BJ (cell line): ENCODE measurements at regions not wholly inside any gene's neighbourhood (a gene's known extent, or its start where the extent isn't known, plus 50 kb on each side); places are given as distances from the start of the nearest gene placed in this dataset.

Experiments
- CTCF ChIA-PET: fragments of 350-600 bp; formaldehyde crosslinking; extraction: SDS; loops from one replicate; lab custom pipeline; 2021; ENCODE audit warnings: antibody characterized with exemption, inconsistent platforms; lab: Yijun Ruan, JAX
- POLR2A ChIA-PET: fragments of 300-600 bp; sonication (Branson Sonifier 250); formaldehyde crosslinking; extraction: SDS; loops from one replicate; lab custom pipeline; 2021; ENCODE audit warnings: antibody characterized with exemption; lab: Charles Lee
- DNase-seq: peaks from one replicate; pipeline ENCODE4 v3.0.0-alpha.2; 2011; ENCODE audit warnings: low read depth
- H3K27me3 ChIP-seq: 2 replicates; pipeline ENCODE4 v1.6.0; 2011; ENCODE audit warnings: low read length; ENCODE audit not compliant: control insufficient read depth, insufficient read depth
- H3K36me3 ChIP-seq: 2 replicates; pipeline ENCODE4 v1.5.1; 2011; ENCODE audit warnings: low read length; ENCODE audit not compliant: control insufficient read depth, insufficient read depth
- H3K4me3 ChIP-seq: 2 replicates; pipeline ENCODE4 v1.5.1; 2011; ENCODE audit warnings: low read depth, mild to moderate bottlenecking, control low read depth, low read length
- CTCF ChIP-seq: IDR thresholded peaks from 2 replicates; pipeline ENCODE4 v1.5.1; 2011; ENCODE audit warnings: low read depth, mild to moderate bottlenecking, control low read depth, inconsistent platforms, low read length, moderate library complexity; ENCODE audit not compliant: insufficient read depth

DNA sequence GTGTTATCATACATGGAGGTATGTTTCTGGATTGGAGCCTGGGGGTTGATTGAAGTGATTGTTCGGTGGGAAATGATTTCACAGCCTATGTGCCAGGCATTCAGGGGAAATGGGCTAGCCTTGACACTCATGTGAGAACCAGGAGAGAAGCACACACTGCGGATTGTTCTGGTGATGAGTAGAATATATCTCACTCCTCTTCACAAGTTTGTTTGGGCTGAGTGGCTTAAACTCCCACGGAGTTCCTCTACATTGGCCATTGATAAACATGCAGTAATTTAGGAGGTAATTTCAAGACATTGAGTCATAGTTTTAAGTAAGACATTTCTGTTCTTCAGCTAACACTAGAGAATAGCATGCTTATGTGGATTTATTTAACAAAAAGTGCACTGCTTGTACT lies 498.9 kb upstream of the NETO1 start:
- Histone ChIP-seq H3K36me3 (no peaks in the 10 kb centered on the region), H3K27me3 (no peaks in the 10 kb centered on the region), H3K4me3 (no peak overlapping the region)
- TF ChIP-seq CTCF = no peak
- ChIA-PET POLR2A (no interaction called here), CTCF (no interaction called here)
- DNase-seq = no peak

DNA sequence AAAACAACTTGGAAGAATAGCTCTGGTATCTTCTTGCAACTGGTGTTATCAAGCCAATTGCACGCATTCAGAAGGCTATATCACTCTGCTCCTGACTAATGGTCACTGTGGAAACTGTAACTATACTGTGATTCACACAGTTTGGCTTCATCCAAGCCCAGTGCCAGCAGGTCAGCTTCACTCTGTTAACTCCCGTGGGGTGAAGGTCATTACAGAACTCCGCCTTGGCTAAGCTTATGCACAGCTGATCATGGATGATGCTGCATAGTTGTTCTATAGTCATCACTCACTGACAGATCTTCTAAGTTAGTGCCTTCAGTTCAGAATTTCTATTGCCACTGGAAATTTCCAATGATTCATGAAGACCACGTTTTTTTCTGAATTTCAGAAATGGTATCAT lies 497.2 kb upstream of the NETO1 start:
- TF ChIP-seq CTCF = no peak
- POLR2A ChIA-PET = no interaction called here
- CTCF ChIA-PET = no interaction called here
- Histone ChIP-seq H3K4me3 (no peak overlapping the region), H3K36me3 (no peaks in the 10 kb centered on the region), H3K27me3 (no peaks in the 10 kb centered on the region)
- no peak for DNase-seq

- CTCF ChIA-PET = no interaction called here
- DNase-seq = no peak
- POLR2A ChIA-PET = no interaction called here
Observed at GRCh38 chr18:73355121-73355520, 487.3 kb upstream of the NETO1 start.

DNA sequence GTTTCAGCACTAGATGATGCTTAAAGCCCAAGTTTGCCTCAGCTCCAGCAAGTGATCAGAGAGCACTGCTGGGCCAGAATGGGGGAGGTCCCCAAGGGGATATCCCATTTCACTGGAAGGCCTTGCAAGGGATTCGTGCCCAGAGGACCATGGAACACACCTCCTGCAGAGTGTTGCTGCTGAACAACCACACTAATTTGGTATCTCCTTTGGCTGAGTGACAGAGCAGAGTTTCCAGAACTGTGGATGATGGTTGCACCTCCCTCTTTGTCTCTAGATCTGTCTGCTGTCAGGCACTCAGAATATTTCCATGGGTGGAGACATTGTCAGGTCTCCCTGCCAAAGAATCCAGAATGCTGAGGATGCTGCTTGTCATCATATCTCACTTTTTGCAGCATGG lies 484.8 kb upstream of the NETO1 start:
- Histone ChIP-seq H3K27me3 (no peaks in the 10 kb centered on the region), H3K4me3 (no peak overlapping the region), H3K36me3 (no peaks in the 10 kb centered on the region)
- DNase-seq = no peak
- ChIA-PET POLR2A (no interaction called here), CTCF (interaction anchor here (0.6 to 0.8 kb wide), 2 partner anchors 22 to 765 kb away, joined by 3 read pairs; no protein-coding TSS in a partner anchor)
- TF ChIP-seq CTCF = no peak

More at GRCh38 chr18:73355121-73355520, 487.3 kb upstream of the NETO1 start:
- Histone ChIP-seq H3K36me3 (no peaks in the 10 kb centered on the region), H3K27me3 (no peaks in the 10 kb centered on the region), H3K4me3 (no peak overlapping the region)
- no peak for TF ChIP-seq CTCF

GRCh38 chr18:73340135-73340977 lies 472.6 kb upstream of the NETO1 start:
- Histone ChIP-seq H3K27me3 (no peaks in the 10 kb centered on the region), H3K36me3 (no peaks in the 10 kb centered on the region), H3K4me3 (no peak overlapping the region)
- peak; percentile 15 for DNase-seq
- ChIA-PET POLR2A (no interaction called here), CTCF (no interaction called here)
- no peak for TF ChIP-seq CTCF
